Activated CD4-positive, alpha-beta T cell treated with anti-CD3 and anti-CD28 coated beads for 36 hours (primary cell): ENCODE measurements at regions not wholly inside any gene's neighbourhood (a gene's known extent, or its start where the extent isn't known, plus 50 kb on each side); places are given as distances from the start of the nearest gene placed in this dataset.
"Not testable (repeated sequence)": the region's sequence is repeated elsewhere in the genome, so short reads cannot be mapped to it uniquely, and the experiment has no call there.

Experiments
- ATAC-seq: fragments of 200-7000 bp; cut with Tn5 transposase; one replicate; pipeline ENCODE4 v1.10.0; 2021; ENCODE audit warnings: mild to moderate bottlenecking, moderate library complexity
- CTCF ChIA-PET: fragments of 350-600 bp; sonication (Branson Sonifier 250); formaldehyde crosslinking; loops from one replicate; lab custom pipeline; 2021; ENCODE audit warnings: antibody characterized with exemption; lab: Charles Lee
- POLR2A ChIA-PET: fragments of 350-600 bp; sonication (Branson Sonifier 250); formaldehyde crosslinking; loops from one replicate; lab custom pipeline; 2021; ENCODE audit warnings: antibody characterized with exemption, inconsistent platforms; lab: Charles Lee
- DNase-seq: peaks from one replicate; pipeline ENCODE4 v3.0.0-alpha.2; 2020
- H3K27ac Mint-ChIP-seq: one replicate; pipeline ENCODE4 v1.8.0; 2021; ENCODE audit warnings: mixed read lengths
- H3K27me3 Mint-ChIP-seq: one replicate; pipeline ENCODE4 v1.8.0; 2021; ENCODE audit warnings: mixed read lengths
- H3K36me3 Mint-ChIP-seq: one replicate; pipeline ENCODE4 v1.8.0; 2021; ENCODE audit warnings: low read depth, mixed read lengths
- H3K4me1 Mint-ChIP-seq: one replicate; pipeline ENCODE4 v1.8.0; 2021; ENCODE audit warnings: mixed read lengths
- H3K4me3 Mint-ChIP-seq: one replicate; pipeline ENCODE4 v1.8.0; 2021; ENCODE audit warnings: mild to moderate bottlenecking, moderate library complexity, mixed read lengths
- H3K9me3 Mint-ChIP-seq: one replicate; pipeline ENCODE4 v1.8.0; 2021; ENCODE audit warnings: low read depth, mixed read lengths
- intact Hi-C, 2 experiments: fragments of 100-400 bp; cut with DNase I in 1 of 2; cut with micrococcal nuclease in 1 of 2; formaldehyde crosslinking; loops; one replicate each; pipeline versions ENCODE4 v1.14.2 to v1.15.1; 2022 to 2024; cut with DNase I, micrococcal nuclease

DNA sequence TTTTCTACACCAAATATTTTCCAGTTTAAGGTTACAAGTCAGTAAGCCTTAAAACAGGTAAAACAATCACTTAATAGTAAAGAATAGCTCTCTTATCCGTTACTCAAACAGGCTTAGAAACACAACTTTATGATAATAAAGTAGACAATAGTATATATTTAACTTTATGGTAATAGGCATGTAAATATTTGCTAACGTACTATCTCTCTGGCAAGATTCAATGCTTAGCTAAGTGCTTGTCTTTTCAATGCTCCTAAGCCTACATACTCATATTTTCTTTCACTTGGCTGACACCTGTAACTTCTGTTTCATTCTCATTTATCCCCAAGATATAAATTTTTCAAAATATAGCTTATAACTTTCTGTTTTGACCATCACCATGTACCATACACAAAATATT is 358.2 kb downstream of the HTR1B start:
- H3K4me1 Mint-ChIP-seq = no peaks in the 10 kb centered on the region
- POLR2A ChIA-PET = no interaction called here
- no peaks in the 10 kb centered on the region for H3K27me3 Mint-ChIP-seq
- ATAC-seq (no peak), DNase-seq (no peak)
- peaks cover 3% of the 10 kb centered on the region for H3K9me3 Mint-ChIP-seq
- CTCF ChIA-PET = no interaction called here
- H3K4me3 Mint-ChIP-seq = no peak overlapping the region
- intact Hi-C loops = no loop called here
- H3K36me3 Mint-ChIP-seq = no peaks in the 10 kb centered on the region
- H3K27ac Mint-ChIP-seq = no peak overlapping the region

DNA sequence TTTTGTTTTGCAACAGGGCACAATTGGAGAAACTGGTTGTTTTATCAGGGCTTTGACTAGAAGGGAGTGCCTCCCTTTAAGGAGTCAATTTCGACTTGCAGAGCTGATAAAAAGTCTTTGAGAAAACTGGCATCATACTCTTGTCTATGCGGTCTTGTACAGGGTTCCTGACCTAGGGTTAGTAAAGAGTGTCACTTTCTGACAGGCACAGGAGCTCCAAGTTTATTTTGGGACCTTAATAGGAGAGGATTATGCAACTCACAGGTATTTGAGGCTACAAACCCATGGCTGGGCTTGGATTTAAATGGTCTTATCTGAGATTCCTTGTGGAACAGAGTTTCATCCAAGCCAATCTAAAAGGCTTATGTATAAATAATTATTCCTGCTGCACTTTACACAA is 365.4 kb downstream of the HTR1B start:
- DNase-seq = no peak
- no peak for ATAC-seq
- no peaks in the 10 kb centered on the region for H3K4me1 Mint-ChIP-seq

DNA sequence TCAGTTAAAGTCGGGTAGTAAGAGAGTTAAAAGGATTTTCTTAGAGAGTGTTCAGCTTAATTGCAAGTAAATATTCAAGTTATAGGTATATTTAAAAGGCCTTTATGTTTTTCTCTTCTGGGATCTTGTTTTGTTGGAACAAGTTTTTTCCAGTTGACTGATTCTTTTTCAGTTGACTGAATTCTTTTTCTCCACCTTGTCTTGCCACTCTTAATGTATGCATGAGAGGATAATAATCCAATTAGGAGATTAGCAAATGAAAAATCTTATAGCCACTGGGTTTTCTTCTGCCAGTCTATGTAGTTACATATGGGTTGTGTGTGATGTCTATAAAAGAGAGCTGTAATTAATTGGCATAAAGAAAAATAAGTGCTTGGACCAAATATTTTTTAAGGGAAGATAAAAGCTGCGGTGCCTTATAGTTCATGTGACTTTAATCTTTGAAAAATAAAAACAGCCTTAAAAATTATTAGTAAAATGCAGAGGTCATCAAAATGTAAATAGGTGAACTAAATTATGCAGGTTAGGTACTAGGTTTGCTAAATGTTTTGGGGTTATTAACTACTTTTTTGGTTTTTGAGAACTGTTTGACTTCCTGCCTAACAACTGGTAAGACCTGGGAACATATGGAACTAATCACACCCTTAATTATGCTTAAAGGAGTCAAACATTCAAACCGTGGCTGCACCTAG is 367.2 kb downstream of the HTR1B start:
- ATAC-seq = no peak
- ChIA-PET POLR2A (no interaction called here), CTCF (no interaction called here)
- DNase-seq = no peak
- Mint-ChIP-seq H3K9me3 (peaks cover 2% of the 10 kb centered on the region), H3K4me1 (no peaks in the 10 kb centered on the region), H3K27me3 (no peaks in the 10 kb centered on the region), H3K27ac (no peak overlapping the region), H3K36me3 (no peaks in the 10 kb centered on the region), H3K4me3 (no peak overlapping the region)
- intact Hi-C loops = no loop called here

More for the DNA sequence above, 365.4 kb downstream of the HTR1B start:
- H3K36me3 Mint-ChIP-seq = no peaks in the 10 kb centered on the region
- no peak overlapping the region for H3K27ac Mint-ChIP-seq
- intact Hi-C loops = no loop called here
- H3K4me3 Mint-ChIP-seq = no peak overlapping the region
- CTCF ChIA-PET = no interaction called here
- H3K27me3 Mint-ChIP-seq = no peaks in the 10 kb centered on the region
- H3K9me3 Mint-ChIP-seq = peaks cover 2% of the 10 kb centered on the region
- POLR2A ChIA-PET = no interaction called here

DNA sequence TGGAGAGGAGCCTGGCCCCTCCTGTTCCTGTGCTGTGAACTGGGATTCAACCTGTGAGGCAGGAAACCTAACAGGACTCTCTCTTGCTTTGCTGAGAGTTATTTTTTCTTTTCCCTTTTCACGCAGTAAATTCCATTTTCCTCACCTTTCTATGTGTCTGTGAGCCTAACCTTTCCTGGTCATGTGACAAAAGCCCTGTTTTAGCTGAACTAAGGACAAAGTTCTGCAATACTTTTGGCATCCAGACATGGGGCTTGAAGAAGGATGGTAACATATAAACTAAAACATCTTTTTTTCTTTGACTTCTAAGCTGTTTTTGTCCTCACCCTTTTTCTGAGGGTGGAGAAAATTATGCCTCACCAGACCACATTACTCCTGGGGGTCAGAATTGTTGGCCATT is 368.5 kb downstream of the HTR1B start:
- Mint-ChIP-seq H3K36me3 (no peaks in the 10 kb centered on the region), H3K4me1 (no peaks in the 10 kb centered on the region)
- ATAC-seq = no peak

DNA sequence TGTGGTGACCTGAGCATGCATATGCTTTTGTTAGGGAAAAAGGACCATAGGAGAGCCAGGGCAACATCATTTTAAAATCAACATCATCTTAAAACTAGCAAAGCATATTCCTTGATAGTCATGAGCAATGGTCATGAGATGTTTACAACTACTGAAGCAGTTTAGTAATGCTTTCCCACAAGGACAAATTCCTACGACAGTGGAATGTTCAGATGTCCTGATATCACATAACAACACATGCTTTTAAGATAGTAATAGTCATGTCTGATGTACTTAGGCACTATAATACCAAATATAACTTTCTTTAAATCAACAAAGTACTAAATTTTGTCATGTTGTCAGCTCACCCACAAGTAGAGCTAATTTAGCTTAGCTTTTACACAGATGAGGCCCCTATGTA is 370.3 kb downstream of the HTR1B start:
- no peak overlapping the region for H3K4me3 Mint-ChIP-seq
- ATAC-seq (no peak), DNase-seq (no peak)
- no peaks in the 10 kb centered on the region for H3K27me3 Mint-ChIP-seq
- ChIA-PET CTCF (no interaction called here), POLR2A (no interaction called here)
- intact Hi-C loops = no loop called here
- no peaks in the 10 kb centered on the region for H3K36me3 Mint-ChIP-seq
- peaks cover 5% of the 10 kb centered on the region for H3K9me3 Mint-ChIP-seq
- H3K4me1 Mint-ChIP-seq = no peaks in the 10 kb centered on the region
- H3K27ac Mint-ChIP-seq = no peak overlapping the region

More for the DNA sequence above, 368.5 kb downstream of the HTR1B start:
- DNase-seq = no peak
- intact Hi-C loops = no loop called here
- CTCF ChIA-PET = no interaction called here
- POLR2A ChIA-PET = no interaction called here
- H3K4me3 Mint-ChIP-seq = no peak overlapping the region
- no peak overlapping the region for H3K27ac Mint-ChIP-seq
- H3K9me3 Mint-ChIP-seq = peaks cover 5% of the 10 kb centered on the region
- no peaks in the 10 kb centered on the region for H3K27me3 Mint-ChIP-seq

DNA sequence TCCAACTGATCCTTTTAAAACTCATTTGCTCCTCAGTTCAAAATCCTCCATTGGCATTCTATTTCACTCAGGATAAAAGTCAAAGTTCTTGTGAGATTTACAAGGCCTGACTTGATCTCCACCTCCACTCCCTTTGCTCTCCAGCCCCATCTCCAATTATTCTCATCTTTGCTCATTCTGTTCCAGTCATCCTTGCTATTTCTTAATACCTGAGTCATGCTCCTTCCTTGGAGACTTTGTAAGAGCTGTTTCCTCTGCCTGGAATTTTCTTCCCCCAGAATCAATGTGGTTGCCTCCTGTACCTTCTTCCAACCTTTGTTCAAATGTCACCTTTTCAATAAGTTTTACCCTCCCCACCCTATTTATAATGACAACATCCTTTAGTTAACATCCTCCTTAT is 373.5 kb downstream of the HTR1B start:
- Mint-ChIP-seq H3K4me1 (no peaks in the 10 kb centered on the region), H3K36me3 (no peaks in the 10 kb centered on the region), H3K27me3 (no peaks in the 10 kb centered on the region), H3K27ac (no peak overlapping the region), H3K4me3 (no peak overlapping the region), H3K9me3 (peaks cover 5% of the 10 kb centered on the region)
- CTCF ChIA-PET = no interaction called here
- intact Hi-C loops = no loop called here
- POLR2A ChIA-PET = no interaction called here
- ATAC-seq (no peak), DNase-seq (no peak)

DNA sequence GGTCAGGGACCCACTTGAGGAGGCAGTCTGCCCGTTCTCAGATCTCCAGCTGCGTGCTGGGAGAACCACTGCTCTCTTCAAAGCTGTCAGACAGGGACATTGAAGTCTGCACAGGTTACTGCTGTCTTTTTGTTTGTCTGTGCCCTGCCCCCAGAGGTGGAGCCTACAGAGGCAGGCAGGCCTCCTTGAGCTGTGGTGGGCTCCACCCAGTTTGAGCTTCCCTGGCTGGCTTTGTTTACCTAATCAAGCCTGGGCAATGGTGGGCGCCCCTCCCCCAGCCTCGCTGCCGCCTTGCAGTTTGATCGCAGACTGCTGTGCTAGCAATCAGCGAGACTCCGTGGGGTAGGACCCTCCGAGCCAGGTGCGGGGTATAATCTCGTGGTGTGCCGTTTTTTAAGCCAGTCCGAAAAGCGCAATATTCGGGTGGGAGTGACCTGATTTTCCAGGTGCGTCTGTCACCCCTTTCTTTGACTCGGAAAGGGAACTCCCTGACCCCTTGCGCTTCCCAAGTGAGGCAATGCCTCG is 375.4 kb downstream of the HTR1B start:
- H3K27me3 Mint-ChIP-seq, POLR2A ChIA-PET, intact Hi-C loops, H3K4me1 Mint-ChIP-seq, ATAC-seq, H3K4me3 Mint-ChIP-seq, DNase-seq, H3K27ac Mint-ChIP-seq, H3K9me3 Mint-ChIP-seq, CTCF ChIA-PET, H3K36me3 Mint-ChIP-seq: not testable (repeated sequence)

DNA sequence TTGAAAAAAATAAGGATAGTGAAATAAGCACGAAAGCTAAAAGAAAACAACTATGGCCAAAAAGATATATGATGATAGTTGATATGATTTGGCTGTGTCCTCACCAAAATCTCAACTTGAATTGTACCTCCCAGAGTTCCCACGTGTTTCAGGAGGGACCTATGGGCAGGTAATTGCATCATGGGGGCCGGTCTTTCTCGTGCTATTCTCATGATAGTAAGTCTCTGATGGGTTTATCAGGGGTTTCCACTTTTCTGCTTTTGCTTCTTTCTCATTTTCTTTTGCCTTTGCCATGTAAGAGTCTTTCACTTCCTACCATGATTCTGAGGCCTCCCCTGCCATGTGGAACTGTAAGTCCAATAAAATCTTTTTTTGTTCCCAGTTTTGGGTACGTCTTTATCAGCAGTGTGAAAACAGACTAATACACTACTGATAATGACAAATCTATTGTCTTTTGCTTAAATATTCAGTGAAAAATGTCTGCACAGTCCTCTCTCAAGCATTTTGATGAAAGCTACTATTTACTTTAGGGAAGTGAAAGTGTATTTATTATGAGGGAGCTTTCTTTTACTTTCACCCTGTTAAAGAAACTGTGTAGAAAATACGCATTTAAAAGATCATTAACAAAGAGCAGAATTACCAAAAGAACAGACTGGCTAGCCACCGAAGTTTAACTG is 389.1 kb downstream of the HTR1B start:
- no peaks in the 10 kb centered on the region for H3K4me1 Mint-ChIP-seq
- POLR2A ChIA-PET = no interaction called here
- CTCF ChIA-PET = no interaction called here

DNA sequence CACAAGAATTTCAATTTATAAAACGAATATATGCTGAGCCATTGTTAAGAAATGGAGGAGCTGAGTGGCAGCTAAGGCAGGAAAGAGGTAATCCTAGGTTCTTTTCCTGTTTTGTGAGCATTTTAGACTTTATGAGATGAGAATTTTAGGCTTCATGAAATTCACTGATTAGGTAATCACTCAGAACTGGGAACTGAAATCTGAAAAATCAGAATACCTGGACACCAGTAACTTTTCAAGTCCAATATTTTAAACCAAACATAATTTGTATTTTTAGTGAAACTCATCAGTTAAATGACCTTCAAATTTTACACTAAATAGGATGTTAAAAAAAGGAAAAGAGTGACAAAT is 389.9 kb downstream of the HTR1B start:
- Mint-ChIP-seq H3K4me3 (no peak overlapping the region), H3K27me3 (no peaks in the 10 kb centered on the region), H3K36me3 (no peaks in the 10 kb centered on the region), H3K9me3 (peaks cover 13% of the 10 kb centered on the region), H3K27ac (no peak overlapping the region), H3K4me1 (no peaks in the 10 kb centered on the region)
- POLR2A ChIA-PET = no interaction called here
- CTCF ChIA-PET = no interaction called here
- ATAC-seq (no peak), DNase-seq (no peak)
- intact Hi-C loops = no loop called here

More for the DNA sequence above, 389.1 kb downstream of the HTR1B start:
- Mint-ChIP-seq H3K36me3 (no peaks in the 10 kb centered on the region), H3K27me3 (no peaks in the 10 kb centered on the region), H3K9me3 (peaks cover 13% of the 10 kb centered on the region), H3K4me3 (no peak overlapping the region), H3K27ac (no peak overlapping the region)
- no peak for DNase-seq
- intact Hi-C loops = no loop called here
- ATAC-seq = no peak

DNA sequence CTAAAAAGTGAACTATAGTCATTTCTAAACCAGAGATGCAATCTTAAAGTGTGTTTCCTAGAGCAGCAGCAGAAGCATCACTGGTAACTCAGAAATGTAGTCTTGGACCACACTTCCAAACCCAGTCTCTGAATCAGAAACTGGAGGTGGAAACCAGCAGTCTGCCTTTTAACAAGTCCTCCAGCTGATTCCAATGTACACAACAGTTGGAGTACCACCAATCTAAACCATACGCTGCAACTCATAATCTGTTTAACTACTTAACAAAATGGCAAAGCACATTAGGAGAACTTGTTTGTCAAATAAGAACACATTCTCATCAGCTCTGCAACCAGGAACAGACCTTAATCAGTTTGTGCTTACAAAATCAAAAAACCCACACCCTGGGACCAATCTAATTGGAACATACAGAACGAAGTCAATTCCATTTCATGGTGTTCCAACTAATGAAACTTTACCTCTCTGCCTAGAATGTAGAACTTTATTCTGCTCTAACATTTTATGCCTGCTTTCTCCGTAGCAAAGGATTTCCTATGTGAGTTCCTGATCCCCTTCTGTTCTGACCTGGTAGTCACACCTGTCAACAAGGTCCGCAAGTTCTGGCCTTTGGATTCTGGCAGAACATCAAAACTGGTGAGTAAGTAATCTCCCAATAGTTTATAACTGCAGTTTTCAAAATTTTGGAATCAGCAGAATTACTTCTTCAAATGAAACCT is 390.4 kb downstream of the HTR1B start:
- ATAC-seq = no peak
- intact Hi-C loops = no loop called here
- H3K9me3 Mint-ChIP-seq = peaks cover 14% of the 10 kb centered on the region
- DNase-seq = no peak
- H3K36me3 Mint-ChIP-seq = no peaks in the 10 kb centered on the region
- CTCF ChIA-PET = no interaction called here
- POLR2A ChIA-PET = no interaction called here
- no peaks in the 10 kb centered on the region for H3K27me3 Mint-ChIP-seq
- no peak overlapping the region for H3K27ac Mint-ChIP-seq
- H3K4me3 Mint-ChIP-seq = no peak overlapping the region
- H3K4me1 Mint-ChIP-seq = no peaks in the 10 kb centered on the region

DNA sequence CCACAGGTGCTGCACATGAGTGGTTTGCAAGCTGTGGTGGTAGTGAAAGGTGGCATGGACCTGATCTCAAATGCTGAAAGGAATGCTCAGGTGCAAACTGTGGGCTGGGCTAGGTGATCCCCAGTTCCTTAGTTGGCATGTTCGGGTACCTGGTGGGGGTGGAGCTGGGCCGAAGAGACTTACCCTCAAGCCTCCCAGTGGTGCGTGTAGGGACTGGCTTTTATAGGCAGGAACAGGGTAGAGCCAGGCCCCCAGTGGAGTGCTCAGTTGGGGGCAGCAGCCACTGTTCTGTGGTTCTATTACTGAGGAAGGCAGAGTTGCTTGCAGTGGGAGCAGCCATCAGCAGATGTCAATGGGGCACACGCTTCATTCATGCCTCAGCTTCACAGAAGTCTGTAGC is 399.8 kb downstream of the HTR1B start:
- Mint-ChIP-seq H3K36me3 (no peaks in the 10 kb centered on the region), H3K27ac (no peak overlapping the region), H3K4me1 (no peaks in the 10 kb centered on the region), H3K4me3 (no peak overlapping the region), H3K27me3 (no peaks in the 10 kb centered on the region), H3K9me3 (peaks cover 14% of the 10 kb centered on the region)
- ChIA-PET CTCF (no interaction called here), POLR2A (no interaction called here)
- intact Hi-C loops = no loop called here
- DNase-seq = no peak
- no peak for ATAC-seq

DNA sequence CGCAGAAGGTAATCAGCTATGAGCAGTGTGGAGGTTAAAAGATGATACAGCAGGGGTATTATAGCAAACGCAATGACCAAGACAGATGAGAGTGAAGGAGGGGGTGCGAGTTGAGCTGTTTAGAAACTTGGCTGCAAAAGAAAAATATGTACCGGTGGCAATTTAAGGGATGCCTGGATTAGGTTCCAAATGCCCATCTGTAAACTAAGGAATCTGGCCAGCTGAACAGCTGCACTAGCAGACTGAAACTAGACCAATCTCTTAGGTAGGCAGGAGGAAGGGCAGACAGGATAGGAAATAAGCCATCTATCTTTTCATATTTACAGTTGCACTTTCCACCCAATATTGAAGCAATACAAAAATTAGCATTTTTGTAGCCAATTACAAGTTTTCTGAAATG is 407.6 kb downstream of the HTR1B start:
- no peak for DNase-seq
- Mint-ChIP-seq H3K36me3 (no peaks in the 10 kb centered on the region), H3K4me3 (no peak overlapping the region), H3K9me3 (peaks cover 14% of the 10 kb centered on the region), H3K27ac (no peak overlapping the region), H3K4me1 (no peaks in the 10 kb centered on the region), H3K27me3 (no peaks in the 10 kb centered on the region)
- ATAC-seq = no peak
- CTCF ChIA-PET = no interaction called here
- POLR2A ChIA-PET = no interaction called here
- intact Hi-C loops = no loop called here
